ENCODE measurements at regions not wholly inside any gene's neighbourhood (a gene's known extent, or its start where the extent isn't known, plus 50 kb on each side); places are given as distances from the start of the nearest gene placed in this dataset.

DNA sequence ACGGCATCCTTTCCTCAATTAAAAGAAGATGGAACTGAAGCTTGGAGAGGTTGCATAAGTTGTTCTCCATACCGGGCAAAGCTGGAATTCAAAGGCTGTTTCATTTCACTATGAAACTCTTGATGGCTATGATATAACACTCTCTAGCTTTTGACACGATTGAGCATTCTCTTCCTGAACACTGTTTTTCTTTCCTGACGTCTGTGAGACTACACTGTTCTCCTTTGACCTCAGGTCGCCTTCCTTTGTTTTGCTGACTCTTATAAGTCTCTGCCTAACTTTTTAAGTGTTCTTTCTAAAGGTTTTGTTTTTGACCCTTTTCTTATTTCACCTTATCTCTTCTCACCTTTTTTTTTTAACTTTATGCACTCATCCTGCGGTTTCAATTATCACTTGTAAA, 261.8 kb upstream of the LINC00305 start:
- TF ChIP-seq, protein P1, sequence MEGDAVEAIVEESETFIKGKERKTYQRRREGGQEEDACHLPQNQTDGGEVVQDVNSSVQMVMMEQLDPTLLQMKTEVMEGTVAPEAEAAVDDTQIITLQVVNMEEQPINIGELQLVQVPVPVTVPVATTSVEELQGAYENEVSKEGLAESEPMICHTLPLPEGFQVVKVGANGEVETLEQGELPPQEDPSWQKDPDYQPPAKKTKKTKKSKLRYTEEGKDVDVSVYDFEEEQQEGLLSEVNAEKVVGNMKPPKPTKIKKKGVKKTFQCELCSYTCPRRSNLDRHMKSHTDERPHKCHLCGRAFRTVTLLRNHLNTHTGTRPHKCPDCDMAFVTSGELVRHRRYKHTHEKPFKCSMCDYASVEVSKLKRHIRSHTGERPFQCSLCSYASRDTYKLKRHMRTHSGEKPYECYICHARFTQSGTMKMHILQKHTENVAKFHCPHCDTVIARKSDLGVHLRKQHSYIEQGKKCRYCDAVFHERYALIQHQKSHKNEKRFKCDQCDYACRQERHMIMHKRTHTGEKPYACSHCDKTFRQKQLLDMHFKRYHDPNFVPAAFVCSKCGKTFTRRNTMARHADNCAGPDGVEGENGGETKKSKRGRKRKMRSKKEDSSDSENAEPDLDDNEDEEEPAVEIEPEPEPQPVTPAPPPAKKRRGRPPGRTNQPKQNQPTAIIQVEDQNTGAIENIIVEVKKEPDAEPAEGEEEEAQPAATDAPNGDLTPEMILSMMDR (IDR thresholded peaks at IDR 0.05; ENCODE audit: poor library complexity), result no peak
- TF ChIP-seq EZH2phosphoT487 (IDR thresholded peaks at IDR 0.05; ENCODE audit: low read depth, severe bottlenecking, unreplicated experiment) (no peak), EZH2 (IDR thresholded peaks at IDR 0.05; ENCODE audit: borderline replicate concordance) (no peak)

Measured in hepatocyte (in vitro differentiated cells).